ENCODE measurements at regions not wholly inside any gene's neighbourhood (a gene's known extent, or its start where the extent isn't known, plus 50 kb on each side); places are given as distances from the start of the nearest gene placed in this dataset.

DNA sequence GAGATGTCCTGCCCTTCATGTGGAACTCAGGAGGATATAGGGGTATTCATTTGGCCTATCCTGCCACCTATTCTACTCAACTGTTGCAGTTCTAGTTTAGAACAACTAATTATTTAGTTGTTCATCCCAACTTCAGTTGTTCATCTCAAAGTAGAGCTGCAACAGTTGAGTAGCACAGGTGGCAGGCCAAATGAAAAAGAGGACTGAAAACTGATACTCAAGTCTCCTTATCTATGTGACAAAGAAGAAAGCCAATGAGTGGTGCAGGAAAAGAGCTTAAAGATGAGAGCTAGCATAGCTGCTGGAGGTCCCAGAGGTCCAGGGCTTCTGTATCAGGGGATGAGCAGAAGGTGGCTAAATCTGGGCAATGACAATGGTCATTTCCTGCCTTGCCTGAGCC, 148.9 kb upstream of the KITLG start:
- Histone ChIP-seq H3K4me3 (no peak overlapping the region), H3K4me1 (ENCODE audit: insufficient read depth) (no peaks in the 10 kb centered on the region), H3K27me3 (no peaks in the 10 kb centered on the region), H3K9me3 (no peaks in the 10 kb centered on the region), H3K27ac (no peak overlapping the region), H3K36me3 (no peaks in the 10 kb centered on the region)
- DNase-seq: no peak
- intact Hi-C loops (cut with DNase I): no loop called here
- TF ChIP-seq, protein P1, sequence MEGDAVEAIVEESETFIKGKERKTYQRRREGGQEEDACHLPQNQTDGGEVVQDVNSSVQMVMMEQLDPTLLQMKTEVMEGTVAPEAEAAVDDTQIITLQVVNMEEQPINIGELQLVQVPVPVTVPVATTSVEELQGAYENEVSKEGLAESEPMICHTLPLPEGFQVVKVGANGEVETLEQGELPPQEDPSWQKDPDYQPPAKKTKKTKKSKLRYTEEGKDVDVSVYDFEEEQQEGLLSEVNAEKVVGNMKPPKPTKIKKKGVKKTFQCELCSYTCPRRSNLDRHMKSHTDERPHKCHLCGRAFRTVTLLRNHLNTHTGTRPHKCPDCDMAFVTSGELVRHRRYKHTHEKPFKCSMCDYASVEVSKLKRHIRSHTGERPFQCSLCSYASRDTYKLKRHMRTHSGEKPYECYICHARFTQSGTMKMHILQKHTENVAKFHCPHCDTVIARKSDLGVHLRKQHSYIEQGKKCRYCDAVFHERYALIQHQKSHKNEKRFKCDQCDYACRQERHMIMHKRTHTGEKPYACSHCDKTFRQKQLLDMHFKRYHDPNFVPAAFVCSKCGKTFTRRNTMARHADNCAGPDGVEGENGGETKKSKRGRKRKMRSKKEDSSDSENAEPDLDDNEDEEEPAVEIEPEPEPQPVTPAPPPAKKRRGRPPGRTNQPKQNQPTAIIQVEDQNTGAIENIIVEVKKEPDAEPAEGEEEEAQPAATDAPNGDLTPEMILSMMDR (IDR thresholded peaks at IDR 0.05): no peak
- TF ChIP-seq EP300 (IDR thresholded peaks at IDR 0.05) (no peak), POLR2A (IDR thresholded peaks at IDR 0.05) (no peak)

DNA sequence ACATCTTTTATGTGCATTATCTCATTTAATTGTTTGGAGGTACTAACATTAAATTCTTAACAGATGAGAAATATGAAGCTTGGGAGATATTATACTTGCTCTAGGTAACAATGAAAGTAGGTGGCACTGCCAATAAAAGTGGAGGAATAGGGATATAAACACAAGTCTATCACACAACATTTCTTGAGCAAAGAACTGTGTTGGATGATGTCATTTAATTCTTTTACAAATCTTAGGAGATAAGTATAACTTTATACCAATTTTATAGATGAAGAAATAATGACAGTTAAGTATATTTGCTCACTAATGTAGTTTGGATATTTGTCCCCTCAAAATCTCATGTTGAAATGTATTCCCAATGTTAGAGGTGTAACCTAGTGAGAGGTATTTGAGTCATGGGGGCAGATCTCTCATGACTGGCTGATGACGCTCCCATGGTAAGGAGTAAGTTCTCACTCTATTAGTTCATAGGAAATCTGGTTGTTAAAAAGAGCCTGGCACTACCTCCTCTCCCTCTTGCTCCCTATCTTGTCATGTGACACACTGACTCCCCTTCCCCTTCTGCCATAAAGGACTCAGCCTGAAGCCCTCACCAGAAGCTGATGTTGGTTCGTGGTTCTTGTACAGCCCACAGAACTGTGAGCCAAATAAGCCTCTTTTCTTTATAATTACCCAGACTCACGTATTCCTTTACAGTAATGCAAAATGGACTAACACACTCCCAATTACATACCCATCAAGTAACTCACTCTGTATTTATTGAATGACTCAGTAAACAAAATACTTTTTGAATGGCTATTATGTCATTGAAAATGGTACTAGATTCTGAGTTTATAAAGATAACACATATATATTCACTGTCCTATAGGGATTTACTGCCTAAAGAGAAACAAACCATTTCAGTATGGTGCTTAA, 146.8 kb upstream of the KITLG start:
- 82 to 96% (median 94%) methylated on average over 3 of the region's 3 CpGs for WGBS, 3 donors
- DNase-seq: no peak

DNA sequence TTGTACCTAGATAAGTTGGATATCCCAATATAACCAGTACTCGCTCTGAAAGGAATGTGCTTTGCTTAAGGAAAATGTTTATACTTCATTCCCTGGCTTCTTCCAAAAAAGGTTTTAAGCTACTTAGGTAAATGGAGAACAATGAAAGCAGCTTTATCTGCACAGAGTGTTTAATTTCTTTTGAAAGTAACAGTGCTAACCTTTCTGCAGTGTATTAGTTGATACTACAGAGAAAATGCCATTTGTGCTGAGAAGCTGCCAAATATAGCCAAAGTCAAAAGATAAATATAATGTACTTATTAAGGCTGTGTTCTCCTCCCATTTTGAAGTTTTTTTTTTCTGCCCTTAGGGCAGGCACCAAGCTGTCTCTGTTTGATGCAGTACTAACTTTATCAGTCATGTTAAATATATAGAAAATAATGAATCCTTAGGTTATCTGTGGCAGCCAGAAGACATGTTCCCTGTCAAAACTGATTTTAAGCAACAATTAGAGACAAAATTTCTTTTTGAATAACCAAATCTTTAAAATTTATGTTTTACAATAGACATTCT, 145.4 kb upstream of the KITLG start:
- Histone ChIP-seq H3K4me3 (no peak overlapping the region), H3K27me3 (no peaks in the 10 kb centered on the region), H3K27ac (no peak overlapping the region), H3K4me1 (ENCODE audit: insufficient read depth) (no peaks in the 10 kb centered on the region), H3K9me3 (no peaks in the 10 kb centered on the region), H3K36me3 (no peaks in the 10 kb centered on the region)
- no peak for DNase-seq
- intact Hi-C loops (cut with DNase I): no loop called here
- 33 to 42% (median 38%) methylated on average over 1 of the region's 1 CpG for WGBS, 3 donors
- TF ChIP-seq, protein P1 (IDR thresholded peaks at IDR 0.05): no peak
- TF ChIP-seq EP300 (IDR thresholded peaks at IDR 0.05) (no peak), POLR2A (IDR thresholded peaks at IDR 0.05) (no peak)

More for the DNA sequence above, 146.8 kb upstream of the KITLG start:
- intact Hi-C loops (cut with DNase I): no loop called here
- H3K27me3 ChIP-seq: no peaks in the 10 kb centered on the region
- no peak overlapping the region for H3K27ac ChIP-seq
- H3K9me3 ChIP-seq: no peaks in the 10 kb centered on the region
- no peak overlapping the region for H3K4me3 ChIP-seq
- H3K4me1 ChIP-seq (ENCODE audit: insufficient read depth): no peaks in the 10 kb centered on the region
- TF ChIP-seq, protein P1 (IDR thresholded peaks at IDR 0.05): no peak
- no peak for TF ChIP-seq POLR2A (IDR thresholded peaks at IDR 0.05)
- no peak for TF ChIP-seq EP300 (IDR thresholded peaks at IDR 0.05)
- no peaks in the 10 kb centered on the region for H3K36me3 ChIP-seq

DNA sequence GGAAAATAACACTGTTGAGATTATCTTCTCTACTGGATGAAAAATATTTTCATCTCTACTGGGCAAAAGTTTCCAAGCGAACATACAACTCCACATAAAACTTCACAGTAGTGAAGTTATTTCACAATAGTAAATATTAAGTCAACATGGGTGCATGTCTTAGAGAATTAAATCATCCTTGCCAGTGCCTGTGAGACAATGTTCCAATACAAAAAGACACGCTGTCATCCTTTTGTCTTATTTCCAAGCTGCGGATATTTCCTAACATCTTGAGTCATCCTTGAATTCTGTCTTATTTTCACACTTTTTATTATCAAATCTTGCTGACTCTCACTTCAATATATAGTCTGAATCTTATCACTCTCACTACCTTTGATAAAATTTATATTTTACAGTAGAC, 142.9 kb upstream of the KITLG start:
- 51 to 70% (median 64%) methylated on average over 3 of the region's 3 CpGs for WGBS, 3 donors
- intact Hi-C loops (cut with DNase I): no loop called here
- no peak for DNase-seq
- TF ChIP-seq EP300 (IDR thresholded peaks at IDR 0.05): no peak
- TF ChIP-seq, protein P1 (IDR thresholded peaks at IDR 0.05): no peak
- no peak for TF ChIP-seq POLR2A (IDR thresholded peaks at IDR 0.05)
- H3K36me3 ChIP-seq: no peaks in the 10 kb centered on the region
- H3K4me3 ChIP-seq: no peak overlapping the region
- no peak overlapping the region for H3K27ac ChIP-seq
- no peaks in the 10 kb centered on the region for H3K9me3 ChIP-seq
- no peaks in the 10 kb centered on the region for H3K4me1 ChIP-seq (ENCODE audit: insufficient read depth)
- H3K27me3 ChIP-seq: no peaks in the 10 kb centered on the region

All from ovary (tissue), 7 donors.